ENCODE measurements at regions not wholly inside any gene's neighbourhood (a gene's known extent, or its start where the extent isn't known, plus 50 kb on each side); places are given as distances from the start of the nearest gene placed in this dataset.

DNA sequence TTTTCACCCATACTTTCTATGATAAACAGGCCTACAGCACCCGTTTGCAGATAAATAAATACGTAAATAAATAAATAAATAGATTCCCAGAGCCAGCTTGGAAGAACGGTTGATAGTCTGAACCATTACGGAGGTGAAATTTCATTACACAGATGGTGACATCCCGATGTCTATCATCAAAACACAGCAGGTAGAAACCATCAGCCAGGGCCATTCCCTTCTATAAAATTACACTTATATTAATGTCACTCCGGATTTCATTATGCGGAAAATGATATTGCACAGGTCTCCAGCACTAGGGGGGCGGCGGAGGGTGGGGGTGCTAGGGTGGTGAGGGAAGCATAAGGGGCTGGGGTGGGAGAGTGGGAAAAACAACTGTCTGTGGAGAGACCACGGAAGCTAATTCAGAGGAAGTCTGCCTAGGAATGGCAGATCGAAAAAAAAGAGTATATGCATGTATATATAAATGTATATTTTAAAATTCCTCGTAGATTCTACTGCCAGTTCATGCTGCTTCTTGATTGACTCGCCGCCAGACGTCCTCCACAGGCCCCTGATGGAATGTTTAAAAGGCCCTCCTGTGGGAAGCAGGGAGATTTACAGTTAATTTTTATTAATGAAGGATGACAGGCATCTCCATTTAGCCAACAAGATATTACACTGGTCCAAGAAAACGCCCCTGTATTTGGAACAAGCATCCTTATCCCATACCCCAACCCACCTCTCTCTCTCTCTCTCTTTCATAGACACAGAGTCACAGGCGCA lies 1906.0 kb upstream of the PIK3C3 start:
- Histone ChIP-seq H3K27ac (ENCODE audit: low read length) (no peak overlapping the region), H3K9me3 (ENCODE audit: low read length) (peaks cover 19% of the 10 kb centered on the region), H3K9ac (ENCODE audit: low read length) (no peak overlapping the region), H3K4me1 (ENCODE audit: low read length) (no peaks in the 10 kb centered on the region), H4K20me1 (ENCODE audit: insufficient read depth, low read depth, low read length) (no peaks in the 10 kb centered on the region), H3K79me2 (ENCODE audit: low read length) (no peaks in the 10 kb centered on the region), H3K4me2 (ENCODE audit: low read depth, low read length, poor library complexity, severe bottlenecking) (no peak overlapping the region), H3K9me2 (replicated peaks; ENCODE audit: insufficient read depth, low read length) (no peaks in the 10 kb centered on the region), H3K27me3 (ENCODE audit: low read length) (no peaks in the 10 kb centered on the region), H2AFZ (ENCODE audit: low read length) (no peak overlapping the region), H3K36me3 (ENCODE audit: insufficient read depth, low read length) (no peaks in the 10 kb centered on the region), H3K4me3 (ENCODE audit: low read length) (no peak overlapping the region)
- DNase-seq = no peak

DNA sequence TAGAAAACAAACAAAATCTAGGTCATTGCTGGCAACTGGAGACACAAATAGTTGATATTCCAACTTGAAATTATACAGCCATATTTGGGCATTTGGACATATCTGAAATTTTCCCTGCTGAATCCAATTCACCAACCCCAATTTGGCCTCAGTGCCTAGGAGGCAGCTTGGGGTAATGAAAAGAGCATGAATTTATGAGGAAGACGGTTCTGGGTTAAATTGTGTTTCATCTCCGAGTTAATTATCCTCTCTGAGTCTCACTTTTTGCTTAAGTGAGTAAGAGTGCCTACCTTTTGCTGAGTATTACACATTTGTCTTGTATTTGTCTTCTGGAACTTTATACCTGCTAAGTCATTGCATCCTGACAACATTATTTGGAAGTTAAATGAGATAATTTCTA lies 1906.8 kb upstream of the PIK3C3 start:
- Histone ChIP-seq H3K9me3 (ENCODE audit: low read length) (peaks cover 24% of the 10 kb centered on the region), H3K27ac (ENCODE audit: low read length) (no peak overlapping the region), H4K20me1 (ENCODE audit: insufficient read depth, low read depth, low read length) (no peaks in the 10 kb centered on the region), H3K4me1 (ENCODE audit: low read length) (no peaks in the 10 kb centered on the region), H3K9ac (ENCODE audit: low read length) (no peak overlapping the region), H3K27me3 (ENCODE audit: low read length) (no peaks in the 10 kb centered on the region), H3K36me3 (ENCODE audit: insufficient read depth, low read length) (no peaks in the 10 kb centered on the region), H3K9me2 (replicated peaks; ENCODE audit: insufficient read depth, low read length) (no peaks in the 10 kb centered on the region), H3K79me2 (ENCODE audit: low read length) (no peaks in the 10 kb centered on the region), H2AFZ (ENCODE audit: low read length) (no peak overlapping the region), H3K4me2 (ENCODE audit: low read depth, low read length, poor library complexity, severe bottlenecking) (no peak overlapping the region), H3K4me3 (ENCODE audit: low read length) (no peak overlapping the region)
- DNase-seq = no peak

DNA sequence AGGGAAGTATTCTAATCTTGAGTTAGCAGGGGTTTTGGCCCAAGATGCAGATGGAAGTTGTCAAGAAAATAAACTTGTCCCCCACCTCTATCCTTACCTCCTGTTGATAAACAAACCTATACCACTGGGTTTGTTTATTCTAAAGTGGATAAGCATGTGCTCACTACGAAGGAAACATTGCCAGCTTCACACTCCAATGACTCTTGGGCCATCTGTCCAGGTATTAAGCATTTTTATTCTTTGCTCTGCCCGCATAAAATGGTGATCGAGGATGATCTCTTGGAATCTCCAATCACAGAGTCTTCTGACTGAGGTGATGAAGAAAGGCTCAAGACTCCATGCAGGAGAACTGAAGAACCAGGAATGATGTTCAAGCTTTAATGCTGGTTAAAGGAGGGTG lies 1908.4 kb upstream of the PIK3C3 start:
- Histone ChIP-seq H3K4me1 (ENCODE audit: low read length) (no peaks in the 10 kb centered on the region), H3K4me3 (ENCODE audit: low read length) (no peak overlapping the region), H3K36me3 (ENCODE audit: insufficient read depth, low read length) (no peaks in the 10 kb centered on the region), H3K9ac (ENCODE audit: low read length) (no peak overlapping the region), H3K79me2 (ENCODE audit: low read length) (no peaks in the 10 kb centered on the region), H3K9me2 (replicated peaks; ENCODE audit: insufficient read depth, low read length) (no peaks in the 10 kb centered on the region), H2AFZ (ENCODE audit: low read length) (no peak overlapping the region), H3K27ac (ENCODE audit: low read length) (no peak overlapping the region), H4K20me1 (ENCODE audit: insufficient read depth, low read depth, low read length) (no peaks in the 10 kb centered on the region), H3K4me2 (ENCODE audit: low read depth, low read length, poor library complexity, severe bottlenecking) (no peak overlapping the region), H3K9me3 (ENCODE audit: low read length) (peaks cover 24% of the 10 kb centered on the region), H3K27me3 (ENCODE audit: low read length) (no peaks in the 10 kb centered on the region)
- no peak for DNase-seq

DNA sequence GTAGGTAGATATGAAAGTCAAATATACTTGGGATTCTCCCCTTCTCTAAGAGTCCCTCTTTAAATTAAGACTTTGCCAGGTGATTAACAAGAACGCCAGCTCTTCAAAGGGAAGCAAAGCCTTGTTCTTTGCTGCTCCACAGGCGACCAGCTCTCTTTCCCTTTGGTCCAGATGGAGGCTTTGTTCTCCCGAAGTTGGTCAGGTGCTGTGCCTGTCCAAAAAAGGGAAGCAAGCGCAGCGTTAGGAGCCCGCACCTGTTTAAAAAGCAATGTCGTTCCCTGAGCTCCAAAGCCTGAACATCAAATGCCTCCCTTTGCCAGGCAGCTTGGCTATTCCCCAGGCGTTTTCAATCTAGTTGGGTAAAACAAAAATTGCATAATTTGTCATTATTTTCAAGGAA lies 1913.1 kb upstream of the PIK3C3 start:
- Histone ChIP-seq H3K9ac (ENCODE audit: low read length) (no peak overlapping the region), H3K4me1 (ENCODE audit: low read length) (no peaks in the 10 kb centered on the region), H3K4me3 (ENCODE audit: low read length) (no peak overlapping the region), H3K27me3 (ENCODE audit: low read length) (no peaks in the 10 kb centered on the region), H3K9me3 (ENCODE audit: low read length) (peaks cover 43% of the 10 kb centered on the region), H2AFZ (ENCODE audit: low read length) (no peak overlapping the region), H3K36me3 (ENCODE audit: insufficient read depth, low read length) (no peaks in the 10 kb centered on the region), H3K4me2 (ENCODE audit: low read depth, low read length, poor library complexity, severe bottlenecking) (no peak overlapping the region), H4K20me1 (ENCODE audit: insufficient read depth, low read depth, low read length) (no peaks in the 10 kb centered on the region), H3K9me2 (replicated peaks; ENCODE audit: insufficient read depth, low read length) (no peaks in the 10 kb centered on the region), H3K27ac (ENCODE audit: low read length) (no peak overlapping the region), H3K79me2 (ENCODE audit: low read length) (no peaks in the 10 kb centered on the region)
- DNase-seq = no peak

DNA sequence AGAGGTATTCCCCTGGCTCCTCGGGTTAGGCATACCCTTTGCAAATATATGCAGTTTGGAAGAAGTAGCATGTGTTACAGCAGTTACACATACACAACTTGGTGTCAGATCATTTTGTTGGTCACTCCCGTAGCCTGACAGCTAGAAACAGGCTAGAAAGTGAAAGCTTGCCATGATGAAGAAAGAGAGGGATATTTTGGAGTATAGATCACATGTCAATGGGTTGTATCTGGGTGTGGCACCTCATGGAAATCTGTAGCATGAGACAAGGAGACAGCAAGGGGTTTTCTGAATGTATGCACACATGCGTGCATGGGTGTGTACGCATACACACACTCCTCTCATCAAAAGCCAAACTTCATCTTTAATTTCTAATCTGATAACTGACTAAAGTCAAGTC lies 1914.5 kb upstream of the PIK3C3 start:
- peaks cover 39% of the 10 kb centered on the region for H3K9me3 ChIP-seq (ENCODE audit: low read length)
- H3K79me2 ChIP-seq (ENCODE audit: low read length) = no peaks in the 10 kb centered on the region
- no peak overlapping the region for H3K27ac ChIP-seq (ENCODE audit: low read length)
- no peak overlapping the region for H2AFZ ChIP-seq (ENCODE audit: low read length)
- H3K9ac ChIP-seq (ENCODE audit: low read length) = no peak overlapping the region
- no peaks in the 10 kb centered on the region for H3K9me2 ChIP-seq (replicated peaks; ENCODE audit: insufficient read depth, low read length)
- H3K4me1 ChIP-seq (ENCODE audit: low read length) = no peaks in the 10 kb centered on the region
- no peak overlapping the region for H3K4me2 ChIP-seq (ENCODE audit: low read depth, low read length, poor library complexity, severe bottlenecking)
- no peaks in the 10 kb centered on the region for H3K36me3 ChIP-seq (ENCODE audit: insufficient read depth, low read length)
- DNase-seq = no peak
- no peak overlapping the region for H3K4me3 ChIP-seq (ENCODE audit: low read length)
- H3K27me3 ChIP-seq (ENCODE audit: low read length) = no peaks in the 10 kb centered on the region
- no peaks in the 10 kb centered on the region for H4K20me1 ChIP-seq (ENCODE audit: insufficient read depth, low read depth, low read length)

DNA sequence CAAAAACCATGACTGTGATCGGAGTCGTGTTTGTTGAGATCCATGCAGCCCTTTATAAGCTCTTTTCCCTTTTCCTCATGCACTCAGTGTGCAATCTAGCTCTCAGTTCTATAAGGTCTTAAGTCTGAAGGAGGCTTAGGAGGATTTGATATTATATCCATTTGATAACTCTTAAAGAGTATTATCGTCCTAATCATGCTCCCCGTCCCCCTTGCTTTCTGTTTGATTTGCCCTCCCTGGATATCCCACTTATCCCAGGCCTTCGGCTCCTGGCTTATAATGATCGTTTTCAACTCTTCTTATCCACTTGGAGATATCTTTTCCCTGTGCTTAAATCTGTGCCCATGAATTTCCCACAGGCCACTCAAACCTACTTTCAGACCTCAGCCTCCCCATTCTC lies 1917.7 kb upstream of the PIK3C3 start:
- H3K79me2 ChIP-seq (ENCODE audit: low read length) = no peaks in the 10 kb centered on the region
- DNase-seq = no peak
- H3K27ac ChIP-seq (ENCODE audit: low read length) = no peak overlapping the region
- no peaks in the 10 kb centered on the region for H3K4me1 ChIP-seq (ENCODE audit: low read length)
- H2AFZ ChIP-seq (ENCODE audit: low read length) = no peak overlapping the region
- H3K9me3 ChIP-seq (ENCODE audit: low read length) = peaks cover 44% of the 10 kb centered on the region
- no peak overlapping the region for H3K4me3 ChIP-seq (ENCODE audit: low read length)
- H3K4me2 ChIP-seq (ENCODE audit: low read depth, low read length, poor library complexity, severe bottlenecking) = no peak overlapping the region
- no peaks in the 10 kb centered on the region for H4K20me1 ChIP-seq (ENCODE audit: insufficient read depth, low read depth, low read length)
- no peaks in the 10 kb centered on the region for H3K36me3 ChIP-seq (ENCODE audit: insufficient read depth, low read length)
- no peak overlapping the region for H3K9ac ChIP-seq (ENCODE audit: low read length)
- no peaks in the 10 kb centered on the region for H3K9me2 ChIP-seq (replicated peaks; ENCODE audit: insufficient read depth, low read length)
- no peaks in the 10 kb centered on the region for H3K27me3 ChIP-seq (ENCODE audit: low read length)

DNA sequence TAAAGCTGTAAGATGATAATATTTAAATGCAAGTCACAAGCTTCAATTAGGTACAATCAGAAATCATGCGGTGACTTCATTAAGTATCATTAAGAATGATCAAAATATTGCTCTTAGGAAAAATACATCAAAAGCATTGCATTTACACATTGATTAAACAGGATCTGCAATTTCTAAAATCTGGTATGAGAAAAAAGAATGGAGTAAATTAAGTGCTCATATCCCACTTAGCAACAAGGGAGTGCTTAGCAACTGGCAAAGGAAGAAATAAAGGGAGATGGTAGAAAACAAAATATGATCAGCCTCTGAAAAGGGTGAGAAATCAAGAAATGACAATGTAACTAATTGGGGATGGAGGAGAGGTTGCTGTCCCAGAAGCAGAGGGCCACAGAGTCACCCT lies 1918.2 kb upstream of the PIK3C3 start:
- Histone ChIP-seq H3K4me3 (ENCODE audit: low read length) (no peak overlapping the region), H3K27ac (ENCODE audit: low read length) (no peak overlapping the region), H3K79me2 (ENCODE audit: low read length) (no peaks in the 10 kb centered on the region), H4K20me1 (ENCODE audit: insufficient read depth, low read depth, low read length) (no peaks in the 10 kb centered on the region), H2AFZ (ENCODE audit: low read length) (no peak overlapping the region), H3K27me3 (ENCODE audit: low read length) (no peaks in the 10 kb centered on the region), H3K4me2 (ENCODE audit: low read depth, low read length, poor library complexity, severe bottlenecking) (no peak overlapping the region), H3K9me3 (ENCODE audit: low read length) (peaks cover 49% of the 10 kb centered on the region), H3K4me1 (ENCODE audit: low read length) (no peaks in the 10 kb centered on the region), H3K36me3 (ENCODE audit: insufficient read depth, low read length) (no peaks in the 10 kb centered on the region), H3K9me2 (replicated peaks; ENCODE audit: insufficient read depth, low read length) (no peaks in the 10 kb centered on the region), H3K9ac (ENCODE audit: low read length) (no peak overlapping the region)
- DNase-seq = no peak

DNA sequence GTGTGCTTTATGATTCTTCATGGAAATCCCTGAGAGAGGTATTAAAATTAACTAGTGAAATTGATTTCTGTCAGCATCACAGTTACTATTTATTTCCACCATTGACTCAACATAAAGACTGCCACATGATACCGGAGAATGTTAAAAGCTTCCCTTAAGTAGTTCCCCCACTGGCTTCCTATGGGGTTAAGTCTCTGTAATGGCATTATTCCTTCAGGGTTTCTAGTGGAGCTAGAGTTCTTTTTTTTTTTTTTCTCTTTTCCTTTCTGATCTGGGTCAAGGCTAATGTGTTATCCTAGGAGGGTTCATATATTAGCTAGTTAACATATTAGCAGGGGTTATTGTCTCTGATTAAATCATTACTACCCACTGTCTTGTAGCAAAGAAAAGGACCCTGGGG lies 1919.1 kb upstream of the PIK3C3 start:
- Histone ChIP-seq H3K9me2 (replicated peaks; ENCODE audit: insufficient read depth, low read length) (no peaks in the 10 kb centered on the region), H3K79me2 (ENCODE audit: low read length) (no peaks in the 10 kb centered on the region), H2AFZ (ENCODE audit: low read length) (no peak overlapping the region), H3K36me3 (ENCODE audit: insufficient read depth, low read length) (no peaks in the 10 kb centered on the region), H3K27me3 (ENCODE audit: low read length) (no peaks in the 10 kb centered on the region), H3K9ac (ENCODE audit: low read length) (no peak overlapping the region), H3K4me2 (ENCODE audit: low read depth, low read length, poor library complexity, severe bottlenecking) (no peak overlapping the region), H4K20me1 (ENCODE audit: insufficient read depth, low read depth, low read length) (no peaks in the 10 kb centered on the region), H3K4me3 (ENCODE audit: low read length) (no peak overlapping the region), H3K4me1 (ENCODE audit: low read length) (no peaks in the 10 kb centered on the region), H3K27ac (ENCODE audit: low read length) (no peak overlapping the region), H3K9me3 (ENCODE audit: low read length) (peaks cover 50% of the 10 kb centered on the region)
- no peak for DNase-seq

All from Karpas-422 (cell line).